ENCODE measurements at regions not wholly inside any gene's neighbourhood (a gene's known extent, or its start where the extent isn't known, plus 50 kb on each side); places are given as distances from the start of the nearest gene placed in this dataset.

GRCh38 chr7:22657479-22657878, 69.5 kb upstream of the IL6 start:
- no peak for DNase-seq

GRCh38 chr7:22655781-22656180, 71.2 kb upstream of the IL6 start:
- no peak for DNase-seq

GRCh38 chr7:22654831-22655230, 72.2 kb upstream of the IL6 start:
- DNase-seq, result no peak

GRCh38 chr7:22653951-22654350, 73.0 kb upstream of the IL6 start:
- no peak for DNase-seq

- DNase-seq, result no peak
Observed at GRCh38 chr7:22651534-22652243, 75.3 kb upstream of the IL6 start.

GRCh38 chr7:22651036-22651435, 76.0 kb upstream of the IL6 start:
- DNase-seq, result no peak

GRCh38 chr7:22649686-22650085, 77.3 kb upstream of the IL6 start:
- DNase-seq, result no peak

GRCh38 chr7:22647451-22648257, 79.3 kb upstream of the IL6 start:
- DNase-seq, result no peak

GRCh38 chr7:22645418-22646181, 81.4 kb upstream of the IL6 start:
- DNase-seq, result no peak

- no peak for DNase-seq
Observed at GRCh38 chr7:22642454-22642853, 84.5 kb upstream of the IL6 start.

- DNase-seq, result no peak
Observed at GRCh38 chr7:22640269-22640668, 86.7 kb upstream of the IL6 start.

GRCh38 chr7:22639396-22639795, 87.6 kb upstream of the IL6 start:
- DNase-seq, result no peak

- DNase-seq, result no peak
Observed at GRCh38 chr7:22635349-22635748, 91.7 kb upstream of the IL6 start.

GRCh38 chr7:22633954-22634474, 93.0 kb upstream of the IL6 start:
- no peak for DNase-seq

GRCh38 chr7:22633286-22633953, 93.6 kb upstream of the IL6 start:
- DNase-seq, result no peak

GRCh38 chr7:22632674-22633073, 94.3 kb upstream of the IL6 start:
- no peak for DNase-seq

GRCh38 chr7:22631730-22632129, 95.3 kb upstream of the IL6 start:
- no peak for DNase-seq

- DNase-seq, result no peak
Observed at GRCh38 chr7:22630069-22630468, 96.9 kb upstream of the IL6 start.

GRCh38 chr7:22629056-22629455, 97.9 kb upstream of the IL6 start:
- no peak for DNase-seq

GRCh38 chr7:22628112-22628511, 98.9 kb upstream of the IL6 start:
- DNase-seq, result no peak

GRCh38 chr7:22627136-22627535, 99.9 kb upstream of the IL6 start:
- no peak for DNase-seq

GRCh38 chr7:22625251-22625650, 101.7 kb upstream of the IL6 start:
- no peak for DNase-seq

- no peak for DNase-seq
Observed at GRCh38 chr7:22624781-22625180, 102.2 kb upstream of the IL6 start.
